WTC11 (cell line): ENCODE measurements at regions not wholly inside any gene's neighbourhood (a gene's known extent, or its start where the extent isn't known, plus 50 kb on each side); places are given as distances from the start of the nearest gene placed in this dataset.

Experiments
- ATAC-seq: fragments of 200-7000 bp; cut with Tn5 transposase; 2 replicates; pipeline ENCODE4 v1.10.0; 2021; ENCODE audit warnings: mild to moderate bottlenecking, moderate library complexity
- CTCF ChIA-PET: fragments of 300-600 bp; sonication (Branson Sonifier 250); formaldehyde crosslinking; loops from one replicate; lab custom pipeline; 2021; ENCODE audit warnings: antibody characterized with exemption; lab: Charles Lee
- POLR2A ChIA-PET: fragments of 350-600 bp; sonication (Branson Sonifier 250); formaldehyde crosslinking; loops from one replicate; lab custom pipeline; 2021; ENCODE audit warnings: antibody characterized with exemption; lab: Charles Lee
- DNase-seq: peaks from one replicate; pipeline ENCODE4 v3.0.0; 2021; ENCODE audit warnings: low spot score
- H3K27ac Mint-ChIP-seq: 2 replicates; pipeline ENCODE4 v1.8.0; 2021; ENCODE audit warnings: mixed read lengths
- H3K27me3 Mint-ChIP-seq: 2 replicates; pipeline ENCODE4 v1.8.0; 2021; ENCODE audit warnings: low read depth, mild to moderate bottlenecking, moderate library complexity, mixed read lengths
- H3K36me3 Mint-ChIP-seq: 2 replicates; pipeline ENCODE4 v1.8.0; 2021; ENCODE audit warnings: mixed read lengths
- H3K4me1 Mint-ChIP-seq: 2 replicates; pipeline ENCODE4 v1.8.0; 2022; ENCODE audit warnings: mixed read lengths
- H3K4me3 Mint-ChIP-seq: 2 replicates; pipeline ENCODE4 v1.8.0; 2021; ENCODE audit warnings: mild to moderate bottlenecking, moderate library complexity, mixed read lengths
- H3K9me3 Mint-ChIP-seq: 2 replicates; pipeline ENCODE4 v1.8.0; 2021; ENCODE audit warnings: mixed read lengths
- ATF2 ChIP-seq: sonication (generic); formaldehyde crosslinking; IDR thresholded peaks from 2 replicates; pipeline ENCODE4 v1.8.1; 2022; ENCODE audit warnings: low read depth, missing genetic modification reagents, borderline replicate concordance
- CDX4 ChIP-seq: fragments of 250-450 bp; sonication (Bioruptor Pico); IDR thresholded peaks from 2 replicates; pipeline ENCODE4 v1.9.0; 2021; ENCODE audit warnings: moderate library complexity, mild to moderate bottlenecking, inconsistent platforms, borderline replicate concordance
- E2F4 ChIP-seq: sonication (generic); formaldehyde crosslinking; IDR thresholded peaks from 2 replicates; pipeline ENCODE4 v1.8.1; 2022; ENCODE audit warnings: low read depth, mild to moderate bottlenecking, moderate library complexity, missing genetic modification reagents, borderline replicate concordance
- ERG ChIP-seq: fragments of 250-450 bp; sonication (Bioruptor Pico); IDR thresholded peaks from 2 replicates; pipeline ENCODE4 v1.8.0; 2021; ENCODE audit warnings: mild to moderate bottlenecking
- FOXK1 ChIP-seq: sonication (generic); formaldehyde crosslinking; IDR thresholded peaks from 2 replicates; pipeline ENCODE4 v1.8.0; 2022; ENCODE audit warnings: mild to moderate bottlenecking, moderate library complexity, missing genetic modification reagents
- FOXP4 ChIP-seq: sonication (generic); formaldehyde crosslinking; IDR thresholded peaks from 2 replicates; pipeline ENCODE4 v1.8.0; 2022; ENCODE audit warnings: mild to moderate bottlenecking, missing genetic modification reagents
- HMGXB4 ChIP-seq: sonication (generic); formaldehyde crosslinking; IDR thresholded peaks from 2 replicates; pipeline ENCODE4 v1.8.1; 2023; ENCODE audit warnings: mild to moderate bottlenecking, moderate library complexity, missing genetic modification reagents
- IRF2 ChIP-seq: sonication (generic); formaldehyde crosslinking; IDR thresholded peaks from 2 replicates; pipeline ENCODE4 v1.8.0; 2022; ENCODE audit warnings: low read depth, missing genetic modification reagents, borderline replicate concordance
- MXD4 ChIP-seq: fragments of 250-450 bp; sonication (Bioruptor Pico); IDR thresholded peaks from 2 replicates; pipeline ENCODE4 v1.8.0; 2021; ENCODE audit warnings: mild to moderate bottlenecking, moderate library complexity, borderline replicate concordance
- MYBL2 ChIP-seq: sonication (generic); formaldehyde crosslinking; IDR thresholded peaks from 2 replicates; pipeline ENCODE4 v1.8.1; 2023; ENCODE audit warnings: mild to moderate bottlenecking, moderate library complexity, missing genetic modification reagents
- NFE2L1 ChIP-seq: sonication (generic); formaldehyde crosslinking; IDR thresholded peaks from 2 replicates; pipeline ENCODE4 v1.8.1; 2023; ENCODE audit warnings: missing genetic modification reagents
- NR1H2 ChIP-seq: sonication (generic); formaldehyde crosslinking; IDR thresholded peaks from 2 replicates; pipeline ENCODE4 v1.9.0; 2021; ENCODE audit warnings: mild to moderate bottlenecking, moderate library complexity, missing genetic modification reagents
- NR3C1 ChIP-seq: sonication (generic); formaldehyde crosslinking; conservative IDR thresholded peaks from 2 replicates; pipeline ENCODE4 v1.8.1; 2023; ENCODE audit warnings: low read depth, mild to moderate bottlenecking, missing genetic modification reagents
- PRRX2 ChIP-seq: fragments of 250-450 bp; sonication (Bioruptor Pico); IDR thresholded peaks from 2 replicates; pipeline ENCODE4 v1.8.0; 2021; ENCODE audit warnings: mild to moderate bottlenecking
- TCF7 ChIP-seq: sonication (generic); formaldehyde crosslinking; IDR thresholded peaks from 2 replicates; pipeline ENCODE4 v1.8.0; 2022; ENCODE audit warnings: mild to moderate bottlenecking, low read depth, missing genetic modification reagents, moderate library complexity
- TP53 ChIP-seq: sonication (generic); formaldehyde crosslinking; IDR thresholded peaks from 2 replicates; pipeline ENCODE4 v1.8.1; 2023; ENCODE audit warnings: mild to moderate bottlenecking, missing genetic modification reagents
- ZBTB21 ChIP-seq: sonication (generic); formaldehyde crosslinking; IDR thresholded peaks from 2 replicates; pipeline ENCODE4 v1.8.1; 2023; ENCODE audit warnings: mild to moderate bottlenecking, missing genetic modification reagents, borderline replicate concordance
- ZBTB43 ChIP-seq: sonication (generic); formaldehyde crosslinking; IDR thresholded peaks from 2 replicates; pipeline ENCODE4 v1.8.1; 2023; ENCODE audit warnings: mild to moderate bottlenecking, missing genetic modification reagents
- ZMAT4 ChIP-seq: fragments of 250-450 bp; sonication (Bioruptor Pico); IDR thresholded peaks from 2 replicates; pipeline ENCODE4 v1.9.0; 2021; ENCODE audit warnings: mild to moderate bottlenecking
- ZNF121 ChIP-seq: sonication (generic); formaldehyde crosslinking; IDR thresholded peaks from 2 replicates; pipeline ENCODE4 v1.8.0; 2023; ENCODE audit warnings: missing genetic modification reagents
- ZNF219 ChIP-seq: sonication (generic); formaldehyde crosslinking; IDR thresholded peaks from 2 replicates; pipeline ENCODE4 v1.8.0; 2023; ENCODE audit warnings: missing genetic modification reagents, mild to moderate bottlenecking, borderline replicate concordance
- ZSCAN18 ChIP-seq: fragments of 250-450 bp; sonication (Bioruptor Pico); IDR thresholded peaks from 2 replicates; pipeline ENCODE4 v2.1.2; 2022; ENCODE audit warnings: mild to moderate bottlenecking, moderate library complexity

- ATAC-seq: peak; percentile 78
- Mint-ChIP-seq H3K36me3 (no peaks in the 10 kb centered on the region), H3K9me3 (no peaks in the 10 kb centered on the region), H3K27me3 (no peaks in the 10 kb centered on the region), H3K4me3 (no peak overlapping the region), H3K27ac (no peak overlapping the region), H3K4me1 (peaks cover 10% of the 10 kb centered on the region)
- TF ChIP-seq TCF7 (CRISPR knock-in tag) (no peak), HMGXB4 (no peak), ATF2 (no peak), ZSCAN18 (no peak), TP53 (CRISPR knock-in tag) (no peak)
- DNase-seq: no peak
- CTCF ChIA-PET: no interaction called here
- POLR2A ChIA-PET: no interaction called here
Measured at GRCh38 chr2:8149985-8150539, 531.8 kb upstream of the ID2 start.

- Mint-ChIP-seq H3K27me3 (no peaks in the 10 kb centered on the region), H3K9me3 (peaks cover 5% of the 10 kb centered on the region; the same call in 1 of the 2 replicates), H3K4me3 (no peak overlapping the region), H3K4me1 (peaks cover 10% of the 10 kb centered on the region), H3K36me3 (no peaks in the 10 kb centered on the region), H3K27ac (no peak overlapping the region)
- POLR2A ChIA-PET: no interaction called here
- ATAC-seq (no peak), DNase-seq (no peak)
- CTCF ChIA-PET: no interaction called here
- no peak for TF ChIP-seq E2F4 (CRISPR knock-in tag)
- TF ChIP-seq MXD4 (CRISPR knock-in tag): no peak
- no peak for TF ChIP-seq CDX4 (CRISPR knock-in tag)
- TF ChIP-seq FOXP4 (CRISPR knock-in tag): no peak
- TF ChIP-seq ZNF219 (CRISPR knock-in tag): no peak
- TF ChIP-seq MYBL2 (CRISPR knock-in tag): no peak
- no peak for TF ChIP-seq NFE2L1
- no peak for TF ChIP-seq ZMAT4
- TF ChIP-seq ERG (CRISPR knock-in tag): no peak
- TF ChIP-seq ATF2: no peak
- no peak for TF ChIP-seq ZNF121
- TF ChIP-seq FOXK1: no peak
- no peak for TF ChIP-seq PRRX2 (CRISPR knock-in tag)
- TF ChIP-seq NR1H2 (CRISPR knock-in tag): no peak
- no peak for TF ChIP-seq NR3C1
- no peak for TF ChIP-seq ZBTB21
- no peak for TF ChIP-seq IRF2 (CRISPR knock-in tag)
- TF ChIP-seq ZBTB43 (CRISPR knock-in tag): no peak
Measured at GRCh38 chr2:8151888-8152287, 530.0 kb upstream of the ID2 start.
